ENCODE measurements at regions not wholly inside any gene's neighbourhood (a gene's known extent, or its start where the extent isn't known, plus 50 kb on each side); places are given as distances from the start of the nearest gene placed in this dataset.

DNA sequence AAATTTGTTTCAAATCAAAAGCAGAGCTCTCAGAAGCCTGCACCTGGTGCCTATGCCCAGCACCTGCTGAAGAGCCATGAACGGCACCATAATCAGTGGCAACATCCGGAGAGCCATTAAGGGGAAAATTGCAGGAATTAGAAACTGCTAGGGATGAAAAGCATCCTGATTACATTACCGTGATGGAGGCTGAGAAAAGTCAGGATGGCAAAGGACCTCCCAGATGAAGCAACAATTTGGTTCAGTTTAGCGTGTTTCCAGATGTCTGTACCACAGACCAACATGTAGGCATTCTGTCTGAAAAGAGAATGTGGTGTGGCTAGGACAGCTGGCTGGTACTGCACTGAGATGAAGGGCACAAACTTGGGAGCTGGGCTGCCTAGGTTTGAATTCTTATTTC, 106.1 kb downstream of the EOMES start:
- TF ChIP-seq, protein P1, sequence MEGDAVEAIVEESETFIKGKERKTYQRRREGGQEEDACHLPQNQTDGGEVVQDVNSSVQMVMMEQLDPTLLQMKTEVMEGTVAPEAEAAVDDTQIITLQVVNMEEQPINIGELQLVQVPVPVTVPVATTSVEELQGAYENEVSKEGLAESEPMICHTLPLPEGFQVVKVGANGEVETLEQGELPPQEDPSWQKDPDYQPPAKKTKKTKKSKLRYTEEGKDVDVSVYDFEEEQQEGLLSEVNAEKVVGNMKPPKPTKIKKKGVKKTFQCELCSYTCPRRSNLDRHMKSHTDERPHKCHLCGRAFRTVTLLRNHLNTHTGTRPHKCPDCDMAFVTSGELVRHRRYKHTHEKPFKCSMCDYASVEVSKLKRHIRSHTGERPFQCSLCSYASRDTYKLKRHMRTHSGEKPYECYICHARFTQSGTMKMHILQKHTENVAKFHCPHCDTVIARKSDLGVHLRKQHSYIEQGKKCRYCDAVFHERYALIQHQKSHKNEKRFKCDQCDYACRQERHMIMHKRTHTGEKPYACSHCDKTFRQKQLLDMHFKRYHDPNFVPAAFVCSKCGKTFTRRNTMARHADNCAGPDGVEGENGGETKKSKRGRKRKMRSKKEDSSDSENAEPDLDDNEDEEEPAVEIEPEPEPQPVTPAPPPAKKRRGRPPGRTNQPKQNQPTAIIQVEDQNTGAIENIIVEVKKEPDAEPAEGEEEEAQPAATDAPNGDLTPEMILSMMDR (IDR thresholded peaks at IDR 0.05; ENCODE audit: low read depth, low read length): no peak
- TF ChIP-seq EZH2phosphoT487 (IDR thresholded peaks at IDR 0.05; ENCODE audit: low read depth): no peak

All from OCI-LY3 (cell line).